Effector memory CD8-positive, alpha-beta T cell (primary cell): ENCODE measurements at regions not wholly inside any gene's neighbourhood (a gene's known extent, or its start where the extent isn't known, plus 50 kb on each side); places are given as distances from the start of the nearest gene placed in this dataset.

Source experiments
- ATAC-seq: fragments of 150-1000 bp; cut with Tn5 transposase; replicated peaks from 2 replicates; pipeline ENCODE4 v1.10.0; 2021; ENCODE audit warnings: mild to moderate bottlenecking, moderate library complexity
- DNase-seq, 3 experiments: peaks; one replicate each; pipeline ENCODE4 v3.0.0; 2021
- H3K27ac Mint-ChIP-seq, 2 donors: one replicate each; pipeline ENCODE4 v1.8.0; 2022; ENCODE audit warnings: mild to moderate bottlenecking in 2 of 2, mixed read lengths in 2 of 2, moderate library complexity in 2 of 2
- H3K27me3 Mint-ChIP-seq, 2 donors: one replicate each; pipeline ENCODE4 v1.8.0; 2022; ENCODE audit warnings: mixed read lengths in 2 of 2
- H3K36me3 Mint-ChIP-seq: one replicate; pipeline ENCODE4 v1.8.0; 2022; ENCODE audit warnings: mild to moderate bottlenecking, moderate library complexity, mixed read lengths; ENCODE audit not compliant: insufficient read depth
- H3K4me1 Mint-ChIP-seq, 2 donors: one replicate each; pipeline ENCODE4 v1.8.0; 2022; ENCODE audit warnings: low read depth in 2 of 2, mixed read lengths in 2 of 2
- H3K4me3 Mint-ChIP-seq, 2 donors: one replicate each; pipeline ENCODE4 v1.8.0; 2022; ENCODE audit warnings: mild to moderate bottlenecking in 2 of 2, mixed read lengths in 2 of 2, moderate library complexity in 2 of 2
- H3K9me3 Mint-ChIP-seq, 2 donors: one replicate each; pipeline ENCODE4 v1.8.0; 2022; ENCODE audit warnings: mixed read lengths in 2 of 2

- no peaks in the 10 kb centered on the region for H3K9me3 Mint-ChIP-seq
- no peaks in the 10 kb centered on the region for H3K27me3 Mint-ChIP-seq
- H3K36me3 Mint-ChIP-seq: no peaks in the 10 kb centered on the region
- H3K4me3 Mint-ChIP-seq: no peak overlapping the region
- H3K4me1 Mint-ChIP-seq: no peaks in the 10 kb centered on the region
- no peak overlapping the region for H3K27ac Mint-ChIP-seq
- DNase-seq: no peak
- ATAC-seq: no peak
Measured at GRCh38 chr14:55964821-55965220, 153.4 kb upstream of the PELI2 start.

- Mint-ChIP-seq H3K36me3 (no peaks in the 10 kb centered on the region), H3K9me3 (no peaks in the 10 kb centered on the region), H3K27me3 (peaks cover 5 to 6% of the 10 kb centered on the region in 2 donors), H3K4me3 (no peak overlapping the region), H3K4me1 (no peaks in the 10 kb centered on the region), H3K27ac (no peak overlapping the region)
- ATAC-seq (no peak), DNase-seq (no peak)
Measured at GRCh38 chr14:55965851-55966250, 152.4 kb upstream of the PELI2 start.

- ATAC-seq: no peak
- Mint-ChIP-seq H3K9me3 (no peaks in the 10 kb centered on the region), H3K36me3 (no peaks in the 10 kb centered on the region), H3K27ac (no peak overlapping the region), H3K4me3 (no peak overlapping the region), H3K27me3 (peaks cover 12 to 21% of the 10 kb centered on the region in 2 donors), H3K4me1 (no peaks in the 10 kb centered on the region)
- no peak for DNase-seq
Measured at GRCh38 chr14:55968741-55969140, 149.5 kb upstream of the PELI2 start.

- DNase-seq (no peak), ATAC-seq (no peak)
- Mint-ChIP-seq H3K4me1 (no peaks in the 10 kb centered on the region), H3K9me3 (no peaks in the 10 kb centered on the region), H3K27me3 (peaks cover 12 to 21% of the 10 kb centered on the region in 2 donors), H3K4me3 (no peak overlapping the region), H3K27ac (no peak overlapping the region), H3K36me3 (no peaks in the 10 kb centered on the region)
Measured at GRCh38 chr14:55973285-55973800, 144.9 kb upstream of the PELI2 start.

- Mint-ChIP-seq H3K36me3 (no peaks in the 10 kb centered on the region), H3K27ac (no peak overlapping the region), H3K9me3 (no peaks in the 10 kb centered on the region), H3K4me1 (no peaks in the 10 kb centered on the region), H3K27me3 (peaks cover 12 to 21% of the 10 kb centered on the region in 2 donors), H3K4me3 (no peak overlapping the region)
- DNase-seq: no peak
- ATAC-seq: no peak
Measured at GRCh38 chr14:55973911-55974630, 144.1 kb upstream of the PELI2 start.

- no peak overlapping the region for H3K4me3 Mint-ChIP-seq
- H3K27ac Mint-ChIP-seq: no peak overlapping the region
- H3K27me3 Mint-ChIP-seq: peaks cover 10 to 20% of the 10 kb centered on the region in 2 donors
- H3K9me3 Mint-ChIP-seq: no peaks in the 10 kb centered on the region
- H3K36me3 Mint-ChIP-seq: no peaks in the 10 kb centered on the region
- H3K4me1 Mint-ChIP-seq: no peaks in the 10 kb centered on the region
- DNase-seq: no peak
- ATAC-seq: no peak
Measured at GRCh38 chr14:55975281-55975910, 142.8 kb upstream of the PELI2 start.

- no peak for ATAC-seq
- Mint-ChIP-seq H3K27ac (no peak overlapping the region), H3K4me3 (no peak overlapping the region), H3K36me3 (no peaks in the 10 kb centered on the region), H3K4me1 (no peaks in the 10 kb centered on the region), H3K27me3 (peaks cover 2 to 12% of the 10 kb centered on the region in 2 donors), H3K9me3 (no peaks in the 10 kb centered on the region)
- no peak for DNase-seq
Measured at GRCh38 chr14:55976219-55976618, 142.0 kb upstream of the PELI2 start.

GRCh38 chr14:55976655-55977054 is 141.6 kb upstream of the PELI2 start:
- ATAC-seq (no peak), DNase-seq (no peak)
- Mint-ChIP-seq H3K27me3 (peaks cover 0 to 8% of the 10 kb centered on the region in 2 donors), H3K4me1 (no peaks in the 10 kb centered on the region), H3K4me3 (no peak overlapping the region), H3K36me3 (no peaks in the 10 kb centered on the region), H3K27ac (no peak overlapping the region), H3K9me3 (no peaks in the 10 kb centered on the region)

- no peak overlapping the region for H3K4me3 Mint-ChIP-seq
- no peaks in the 10 kb centered on the region for H3K9me3 Mint-ChIP-seq
- H3K27ac Mint-ChIP-seq: no peak overlapping the region
- no peak for ATAC-seq
- no peaks in the 10 kb centered on the region for H3K27me3 Mint-ChIP-seq
- no peaks in the 10 kb centered on the region for H3K4me1 Mint-ChIP-seq
- no peak for DNase-seq
- H3K36me3 Mint-ChIP-seq: no peaks in the 10 kb centered on the region
Measured at GRCh38 chr14:55977392-55978150, 140.6 kb upstream of the PELI2 start.

GRCh38 chr14:55979096-55979495 is 139.1 kb upstream of the PELI2 start:
- H3K9me3 Mint-ChIP-seq: no peaks in the 10 kb centered on the region
- H3K4me3 Mint-ChIP-seq: no peak overlapping the region

GRCh38 chr14:55979781-55980180 is 138.4 kb upstream of the PELI2 start:
- ATAC-seq (no peak), DNase-seq (no peak)
- no peaks in the 10 kb centered on the region for H3K9me3 Mint-ChIP-seq
- no peaks in the 10 kb centered on the region for H3K36me3 Mint-ChIP-seq
- no peaks in the 10 kb centered on the region for H3K4me1 Mint-ChIP-seq
- no peak overlapping the region for H3K27ac Mint-ChIP-seq
- H3K4me3 Mint-ChIP-seq: no peak overlapping the region
- H3K27me3 Mint-ChIP-seq: peaks cover 8% of the 10 kb centered on the region in 2 donors

More at GRCh38 chr14:55979096-55979495, 139.1 kb upstream of the PELI2 start:
- no peak overlapping the region for H3K27ac Mint-ChIP-seq
- no peaks in the 10 kb centered on the region for H3K4me1 Mint-ChIP-seq
- ATAC-seq: no peak
- no peak for DNase-seq
- H3K36me3 Mint-ChIP-seq: no peaks in the 10 kb centered on the region
- H3K27me3 Mint-ChIP-seq: peaks cover 1 to 2% of the 10 kb centered on the region in 2 donors

GRCh38 chr14:55980970-55981369 is 137.2 kb upstream of the PELI2 start:
- no peak overlapping the region for H3K4me3 Mint-ChIP-seq

GRCh38 chr14:55986069-55986468 is 132.1 kb upstream of the PELI2 start:
- Mint-ChIP-seq H3K4me3 (no peak overlapping the region), H3K27ac (no peak overlapping the region), H3K4me1 (no peaks in the 10 kb centered on the region), H3K9me3 (no peaks in the 10 kb centered on the region), H3K36me3 (no peaks in the 10 kb centered on the region), H3K27me3 (peaks cover 12% of the 10 kb centered on the region in 2 donors)
- no peak for ATAC-seq
- DNase-seq: no peak

More at GRCh38 chr14:55980970-55981369, 137.2 kb upstream of the PELI2 start:
- DNase-seq: no peak
- Mint-ChIP-seq H3K4me1 (no peaks in the 10 kb centered on the region), H3K9me3 (no peaks in the 10 kb centered on the region), H3K36me3 (no peaks in the 10 kb centered on the region), H3K27me3 (peaks cover 12% of the 10 kb centered on the region in 2 donors), H3K27ac (no peak overlapping the region)
- ATAC-seq: no peak
